DND-41 (cell line): ENCODE measurements at regions not wholly inside any gene's neighbourhood (a gene's known extent, or its start where the extent isn't known, plus 50 kb on each side); places are given as distances from the start of the nearest gene placed in this dataset.

Source experiments
- EZH2 ChIP-seq: IDR thresholded peaks from 3 replicates; pipeline ENCODE4 v1.6.1; 2012; ENCODE audit warnings: borderline replicate concordance, low read depth, mild to moderate bottlenecking, moderate library complexity, low read length, inconsistent platforms; ENCODE audit not compliant: severe bottlenecking
- TF ChIP-seq, protein P1 (sequence below): IDR thresholded peaks from 2 replicates; pipeline ENCODE4 v1.5.1; 2012; ENCODE audit warnings: borderline replicate concordance, low read length, moderate library complexity, mild to moderate bottlenecking; ENCODE audit not compliant: poor library complexity, severe bottlenecking; ENCODE audit errors: extremely low read depth

DNA sequence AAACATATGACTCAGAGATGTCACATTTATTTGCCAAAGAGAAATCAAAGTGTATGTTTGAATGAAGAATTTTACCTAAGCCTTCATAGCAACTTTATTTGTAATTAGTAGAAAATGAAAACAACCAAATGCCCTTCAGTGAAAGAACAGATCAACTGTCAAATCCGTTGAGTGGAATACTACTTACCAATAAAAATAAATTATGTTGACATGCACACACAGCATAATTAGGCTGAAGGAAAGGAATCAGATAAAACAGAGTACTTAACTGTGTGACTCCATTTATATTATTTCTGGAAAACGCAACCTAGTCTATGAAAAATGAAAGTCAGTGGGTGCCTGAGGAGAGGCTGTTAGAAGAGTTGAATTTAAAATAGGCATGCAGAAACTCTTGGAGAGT, 1034.6 kb upstream of the PCDH9 start:
- no peak for TF ChIP-seq EZH2
- TF ChIP-seq, protein P1, sequence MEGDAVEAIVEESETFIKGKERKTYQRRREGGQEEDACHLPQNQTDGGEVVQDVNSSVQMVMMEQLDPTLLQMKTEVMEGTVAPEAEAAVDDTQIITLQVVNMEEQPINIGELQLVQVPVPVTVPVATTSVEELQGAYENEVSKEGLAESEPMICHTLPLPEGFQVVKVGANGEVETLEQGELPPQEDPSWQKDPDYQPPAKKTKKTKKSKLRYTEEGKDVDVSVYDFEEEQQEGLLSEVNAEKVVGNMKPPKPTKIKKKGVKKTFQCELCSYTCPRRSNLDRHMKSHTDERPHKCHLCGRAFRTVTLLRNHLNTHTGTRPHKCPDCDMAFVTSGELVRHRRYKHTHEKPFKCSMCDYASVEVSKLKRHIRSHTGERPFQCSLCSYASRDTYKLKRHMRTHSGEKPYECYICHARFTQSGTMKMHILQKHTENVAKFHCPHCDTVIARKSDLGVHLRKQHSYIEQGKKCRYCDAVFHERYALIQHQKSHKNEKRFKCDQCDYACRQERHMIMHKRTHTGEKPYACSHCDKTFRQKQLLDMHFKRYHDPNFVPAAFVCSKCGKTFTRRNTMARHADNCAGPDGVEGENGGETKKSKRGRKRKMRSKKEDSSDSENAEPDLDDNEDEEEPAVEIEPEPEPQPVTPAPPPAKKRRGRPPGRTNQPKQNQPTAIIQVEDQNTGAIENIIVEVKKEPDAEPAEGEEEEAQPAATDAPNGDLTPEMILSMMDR = no peak
